Liver (tissue), 8 donors: ENCODE measurements at regions not wholly inside any gene's neighbourhood (a gene's known extent, or its start where the extent isn't known, plus 50 kb on each side); places are given as distances from the start of the nearest gene placed in this dataset.

Experiments used
- DNase-seq: peaks from one replicate; pipeline ENCODE4 v3.0.0-alpha.2; 2017; ENCODE audit warnings: low spot score
- H3K27ac ChIP-seq, 2 donors: one replicate each; pipeline ENCODE4 v1.7.0; 2013; ENCODE audit warnings: inconsistent platforms in 2 of 2, low read length in 2 of 2, control low read depth in 1 of 2, low read depth in 1 of 2, mild to moderate bottlenecking in 1 of 2
- H3K27me3 ChIP-seq, 4 donors: one replicate each; pipeline versions ENCODE4 v1.6.1 to v1.7.0; 2013; ENCODE audit warnings: low read length in 3 of 4, inconsistent platforms in 1 of 4, mild to moderate bottlenecking in 1 of 4, moderate library complexity in 1 of 4; ENCODE audit not compliant: control insufficient read depth in 4 of 4, insufficient read depth in 4 of 4
- H3K36me3 ChIP-seq, 4 donors: one replicate each; pipeline versions ENCODE4 v1.6.1 to v1.7.0; 2013; ENCODE audit warnings: low read length in 3 of 4, mild to moderate bottlenecking in 3 of 4, low read depth in 1 of 4, moderate library complexity in 1 of 4; ENCODE audit not compliant: control insufficient read depth in 4 of 4, insufficient read depth in 3 of 4
- H3K4me1 ChIP-seq, 4 donors: one replicate each; pipeline versions ENCODE4 v1.6.1 to v1.7.0; 2013; ENCODE audit warnings: low read length in 3 of 4, mild to moderate bottlenecking in 3 of 4, moderate library complexity in 1 of 4; ENCODE audit not compliant: control insufficient read depth in 4 of 4, insufficient read depth in 4 of 4
- H3K4me3 ChIP-seq, 3 donors: one replicate each; pipeline versions ENCODE4 v1.6.1 to v1.7.0; 2013; ENCODE audit warnings: low read length in 3 of 3, control low read depth in 1 of 3, low read depth in 1 of 3, mild to moderate bottlenecking in 1 of 3
- H3K9ac ChIP-seq, 2 donors: one replicate each; pipeline ENCODE4 v1.7.0; 2013; ENCODE audit warnings: low read length in 2 of 2, mild to moderate bottlenecking in 2 of 2, moderate library complexity in 2 of 2, control low read depth in 1 of 2, low read depth in 1 of 2
- H3K9me3 ChIP-seq, 4 donors: one replicate each; pipeline versions ENCODE4 v1.6.1 to v1.7.0; 2013; ENCODE audit warnings: low read length in 3 of 4; ENCODE audit not compliant: control insufficient read depth in 4 of 4
- FOXA1 ChIP-seq: IDR thresholded peaks from 2 replicates; pipeline ENCODE4 v1.6.1; 2016; ENCODE audit warnings: antibody characterized with exemption
- FOXA2 ChIP-seq: IDR thresholded peaks from 2 replicates; pipeline ENCODE4 v1.6.1; 2016; ENCODE audit warnings: antibody characterized with exemption
- HNF4G ChIP-seq: IDR thresholded peaks from 2 replicates; pipeline ENCODE4 v1.6.1; 2016; ENCODE audit warnings: antibody characterized with exemption
- NR2F2 ChIP-seq: IDR thresholded peaks from 2 replicates; pipeline ENCODE4 v1.6.1; 2016; ENCODE audit warnings: antibody characterized with exemption
- RXRA ChIP-seq, 2 donors: IDR thresholded peaks; 2 replicates each; pipeline ENCODE4 v1.6.1; 2017 to 2018; ENCODE audit warnings: antibody characterized with exemption in 2 of 2, mild to moderate bottlenecking in 1 of 2
- SP1 ChIP-seq: IDR thresholded peaks from 2 replicates; pipeline ENCODE4 v1.6.1; 2018; ENCODE audit warnings: antibody characterized with exemption, mild to moderate bottlenecking
- TAF1 ChIP-seq: conservative IDR thresholded peaks from 2 replicates; pipeline ENCODE4 v1.6.1; 2016; ENCODE audit warnings: antibody characterized with exemption, mild to moderate bottlenecking
- YY1 ChIP-seq: IDR thresholded peaks from 2 replicates; pipeline ENCODE4 v1.6.1; 2016; ENCODE audit warnings: antibody characterized with exemption, mild to moderate bottlenecking
- WGBS: extraction: QIAGEN DNeasy Blood & Tissue Kit; methylation state at CpG from one replicate; pipeline ENCODE4 v1.1.7; 2013; 5-methylcytosine and 5-hydroxymethylcytosine counted together
- TF ChIP-seq, protein P1 (sequence below): IDR thresholded peaks from 2 replicates; pipeline ENCODE4 v1.6.1; 2016; ENCODE audit warnings: antibody characterized with exemption, mild to moderate bottlenecking
- TF ChIP-seq, protein P2 (sequence below): IDR thresholded peaks from 2 replicates; pipeline ENCODE4 v1.6.1; 2016; ENCODE audit warnings: antibody characterized with exemption
- TF ChIP-seq, protein P3 (sequence below): IDR thresholded peaks from 2 replicates; pipeline ENCODE4 v1.6.1; 2016; ENCODE audit warnings: antibody characterized with exemption
- TF ChIP-seq, protein P4 (sequence below): fragments of 150-350 bp; IDR thresholded peaks from 2 replicates; pipeline ENCODE4 v1.5.1; 2017; ENCODE audit warnings: improper control_type of control experiment, low read depth, low read length; ENCODE audit not compliant: missing input control
- TF ChIP-seq, protein P5 (sequence below): IDR thresholded peaks from 2 replicates; pipeline ENCODE4 v1.6.1; 2016; ENCODE audit warnings: antibody characterized with exemption
- donor health status: healthy.
- donor health status: healthy.
- donor health status: healthy.
- donor health status: healthy.
- donor health status: healthy.

DNA sequence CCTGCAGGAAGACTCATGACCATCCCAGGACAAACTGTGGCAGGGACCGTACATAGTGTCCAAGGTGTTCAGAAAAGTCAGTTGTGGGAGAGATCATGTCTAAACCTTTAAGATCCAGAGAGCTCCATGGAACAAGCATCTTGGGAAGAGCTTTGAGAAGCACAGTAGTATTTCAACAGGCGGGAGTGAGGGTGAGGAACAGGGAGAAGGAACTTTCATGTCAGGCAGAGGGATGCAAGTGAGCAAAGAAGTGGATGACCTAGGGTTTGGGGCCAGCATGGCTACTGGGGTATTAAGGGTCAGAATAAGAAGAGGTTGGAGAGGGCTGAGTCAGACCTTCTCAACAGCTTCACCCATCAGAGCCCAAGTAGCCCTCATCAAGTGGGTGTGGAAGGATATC lies 147.9 kb upstream of the ETV3 start (continued):
- TF ChIP-seq FOXA2: no peak

DNA sequence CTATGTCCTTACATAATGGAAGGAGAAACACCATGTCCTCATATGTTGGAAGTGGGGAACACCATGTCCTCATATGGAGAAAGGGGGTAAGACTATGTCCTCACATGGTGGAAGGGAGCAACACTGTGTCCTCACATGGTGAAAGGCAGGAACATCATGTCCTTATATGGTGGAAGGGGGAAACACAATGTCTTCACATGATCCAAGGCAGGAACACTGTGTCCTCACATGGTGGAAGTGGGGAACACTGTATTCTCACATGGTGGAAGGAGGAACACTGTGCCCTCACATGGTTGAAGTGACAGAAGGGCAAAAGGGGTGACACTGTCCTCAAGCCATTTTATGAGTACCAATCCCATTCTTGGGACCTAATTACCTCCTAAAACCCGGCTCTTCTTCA lies 146.3 kb upstream of the ETV3 start:
- Histone ChIP-seq H3K9me3 (no peaks in the 10 kb centered on the region), H3K27me3 (peaks cover 0 to 2% (median 0%) of the 10 kb centered on the region in 4 donors), H3K4me1 (no peaks in the 10 kb centered on the region), H3K9ac (no peak overlapping the region), H3K27ac (no peak overlapping the region), H3K36me3 (no peaks in the 10 kb centered on the region), H3K4me3 (no peak overlapping the region)
- TF ChIP-seq, protein P1, sequence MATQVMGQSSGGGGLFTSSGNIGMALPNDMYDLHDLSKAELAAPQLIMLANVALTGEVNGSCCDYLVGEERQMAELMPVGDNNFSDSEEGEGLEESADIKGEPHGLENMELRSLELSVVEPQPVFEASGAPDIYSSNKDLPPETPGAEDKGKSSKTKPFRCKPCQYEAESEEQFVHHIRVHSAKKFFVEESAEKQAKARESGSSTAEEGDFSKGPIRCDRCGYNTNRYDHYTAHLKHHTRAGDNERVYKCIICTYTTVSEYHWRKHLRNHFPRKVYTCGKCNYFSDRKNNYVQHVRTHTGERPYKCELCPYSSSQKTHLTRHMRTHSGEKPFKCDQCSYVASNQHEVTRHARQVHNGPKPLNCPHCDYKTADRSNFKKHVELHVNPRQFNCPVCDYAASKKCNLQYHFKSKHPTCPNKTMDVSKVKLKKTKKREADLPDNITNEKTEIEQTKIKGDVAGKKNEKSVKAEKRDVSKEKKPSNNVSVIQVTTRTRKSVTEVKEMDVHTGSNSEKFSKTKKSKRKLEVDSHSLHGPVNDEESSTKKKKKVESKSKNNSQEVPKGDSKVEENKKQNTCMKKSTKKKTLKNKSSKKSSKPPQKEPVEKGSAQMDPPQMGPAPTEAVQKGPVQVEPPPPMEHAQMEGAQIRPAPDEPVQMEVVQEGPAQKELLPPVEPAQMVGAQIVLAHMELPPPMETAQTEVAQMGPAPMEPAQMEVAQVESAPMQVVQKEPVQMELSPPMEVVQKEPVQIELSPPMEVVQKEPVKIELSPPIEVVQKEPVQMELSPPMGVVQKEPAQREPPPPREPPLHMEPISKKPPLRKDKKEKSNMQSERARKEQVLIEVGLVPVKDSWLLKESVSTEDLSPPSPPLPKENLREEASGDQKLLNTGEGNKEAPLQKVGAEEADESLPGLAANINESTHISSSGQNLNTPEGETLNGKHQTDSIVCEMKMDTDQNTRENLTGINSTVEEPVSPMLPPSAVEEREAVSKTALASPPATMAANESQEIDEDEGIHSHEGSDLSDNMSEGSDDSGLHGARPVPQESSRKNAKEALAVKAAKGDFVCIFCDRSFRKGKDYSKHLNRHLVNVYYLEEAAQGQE: no peak
- TF ChIP-seq RXRA (IDR thresholded peaks at IDR 0.05) (no peak), YY1 (no peak), HNF4G (no peak)
- 73% methylated on average over 1 of the region's 1 CpG for WGBS
- no peak for DNase-seq

DNA sequence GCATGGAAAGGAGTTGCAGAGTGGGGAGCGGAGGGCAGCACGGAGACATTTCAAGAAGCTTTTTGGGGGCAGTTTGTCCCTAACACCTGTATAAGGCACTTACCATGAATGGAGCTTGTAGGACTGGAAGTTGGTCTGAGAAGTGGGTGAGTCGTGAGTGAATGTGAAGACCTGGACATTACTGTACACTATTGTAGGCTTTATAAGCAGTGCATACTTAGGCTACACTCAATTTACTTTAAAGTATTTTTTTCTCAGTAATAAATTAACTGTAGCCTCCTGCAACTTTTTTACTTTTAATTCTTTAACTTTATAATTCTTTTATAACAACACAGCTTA lies 141.6 kb upstream of the ETV3 start:
- Histone ChIP-seq H3K4me3 (no peak overlapping the region), H3K36me3 (no peaks in the 10 kb centered on the region), H3K27me3 (peaks cover 0 to 4% (median 1%) of the 10 kb centered on the region in 4 donors), H3K4me1 (no peaks in the 10 kb centered on the region), H3K27ac (no peak overlapping the region), H3K9me3 (no peaks in the 10 kb centered on the region), H3K9ac (no peak overlapping the region)
- DNase-seq: no peak
- no peak for TF ChIP-seq FOXA1
- TF ChIP-seq FOXA2: no peak
- TF ChIP-seq, protein P2, sequence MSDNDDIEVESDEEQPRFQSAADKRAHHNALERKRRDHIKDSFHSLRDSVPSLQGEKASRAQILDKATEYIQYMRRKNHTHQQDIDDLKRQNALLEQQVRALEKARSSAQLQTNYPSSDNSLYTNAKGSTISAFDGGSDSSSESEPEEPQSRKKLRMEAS: no peak
- no peak for TF ChIP-seq SP1
- 59% methylated on average over 3 of the region's 3 CpGs for WGBS

DNA sequence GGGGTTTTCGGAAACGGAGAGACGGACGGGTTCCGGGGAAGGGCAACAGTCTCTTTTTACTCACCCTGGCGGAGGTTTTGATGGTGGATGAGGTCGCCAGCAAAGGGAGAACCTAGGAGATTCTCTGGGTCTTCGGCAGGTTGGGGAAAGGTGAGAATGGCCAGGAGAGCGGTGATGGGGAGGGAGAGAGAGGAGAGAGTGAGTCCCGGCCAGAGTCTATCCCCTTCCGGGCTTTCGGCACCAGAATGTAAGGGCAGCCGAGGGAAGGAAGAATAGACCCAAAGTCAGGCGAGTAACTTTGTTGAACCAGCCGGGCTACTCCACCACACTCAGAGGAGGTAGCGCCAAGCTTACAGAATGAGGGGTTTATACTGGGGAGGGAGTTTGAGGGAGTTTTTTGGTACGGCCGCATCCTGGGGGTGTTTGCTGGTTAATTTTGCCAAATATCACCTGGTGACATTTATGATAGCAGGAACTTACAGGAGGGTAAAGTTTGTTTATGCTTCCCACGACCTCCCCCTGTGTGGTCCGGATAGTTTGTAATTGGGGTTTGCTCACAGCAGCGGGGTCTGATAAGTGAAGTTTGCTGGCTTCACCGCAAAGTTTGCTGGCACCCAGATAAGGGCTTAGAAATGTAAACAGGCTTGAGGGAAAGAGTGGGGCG lies 141.1 kb upstream of the ETV3 start:
- TF ChIP-seq YY1: no peak
- TF ChIP-seq, protein P2: no peak
- TF ChIP-seq NR2F2: no peak
- TF ChIP-seq TAF1: no peak
- no peak for TF ChIP-seq RXRA (IDR thresholded peaks at IDR 0.05)
- TF ChIP-seq, protein P3, sequence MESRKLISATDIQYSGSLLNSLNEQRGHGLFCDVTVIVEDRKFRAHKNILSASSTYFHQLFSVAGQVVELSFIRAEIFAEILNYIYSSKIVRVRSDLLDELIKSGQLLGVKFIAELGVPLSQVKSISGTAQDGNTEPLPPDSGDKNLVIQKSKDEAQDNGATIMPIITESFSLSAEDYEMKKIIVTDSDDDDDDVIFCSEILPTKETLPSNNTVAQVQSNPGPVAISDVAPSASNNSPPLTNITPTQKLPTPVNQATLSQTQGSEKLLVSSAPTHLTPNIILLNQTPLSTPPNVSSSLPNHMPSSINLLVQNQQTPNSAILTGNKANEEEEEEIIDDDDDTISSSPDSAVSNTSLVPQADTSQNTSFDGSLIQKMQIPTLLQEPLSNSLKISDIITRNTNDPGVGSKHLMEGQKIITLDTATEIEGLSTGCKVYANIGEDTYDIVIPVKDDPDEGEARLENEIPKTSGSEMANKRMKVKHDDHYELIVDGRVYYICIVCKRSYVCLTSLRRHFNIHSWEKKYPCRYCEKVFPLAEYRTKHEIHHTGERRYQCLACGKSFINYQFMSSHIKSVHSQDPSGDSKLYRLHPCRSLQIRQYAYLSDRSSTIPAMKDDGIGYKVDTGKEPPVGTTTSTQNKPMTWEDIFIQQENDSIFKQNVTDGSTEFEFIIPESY: no peak
- TF ChIP-seq, protein P4, sequence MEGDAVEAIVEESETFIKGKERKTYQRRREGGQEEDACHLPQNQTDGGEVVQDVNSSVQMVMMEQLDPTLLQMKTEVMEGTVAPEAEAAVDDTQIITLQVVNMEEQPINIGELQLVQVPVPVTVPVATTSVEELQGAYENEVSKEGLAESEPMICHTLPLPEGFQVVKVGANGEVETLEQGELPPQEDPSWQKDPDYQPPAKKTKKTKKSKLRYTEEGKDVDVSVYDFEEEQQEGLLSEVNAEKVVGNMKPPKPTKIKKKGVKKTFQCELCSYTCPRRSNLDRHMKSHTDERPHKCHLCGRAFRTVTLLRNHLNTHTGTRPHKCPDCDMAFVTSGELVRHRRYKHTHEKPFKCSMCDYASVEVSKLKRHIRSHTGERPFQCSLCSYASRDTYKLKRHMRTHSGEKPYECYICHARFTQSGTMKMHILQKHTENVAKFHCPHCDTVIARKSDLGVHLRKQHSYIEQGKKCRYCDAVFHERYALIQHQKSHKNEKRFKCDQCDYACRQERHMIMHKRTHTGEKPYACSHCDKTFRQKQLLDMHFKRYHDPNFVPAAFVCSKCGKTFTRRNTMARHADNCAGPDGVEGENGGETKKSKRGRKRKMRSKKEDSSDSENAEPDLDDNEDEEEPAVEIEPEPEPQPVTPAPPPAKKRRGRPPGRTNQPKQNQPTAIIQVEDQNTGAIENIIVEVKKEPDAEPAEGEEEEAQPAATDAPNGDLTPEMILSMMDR: no peak
- no peak for TF ChIP-seq HNF4G
- TF ChIP-seq SP1: no peak
- no peak for TF ChIP-seq FOXA2
- no peak for TF ChIP-seq FOXA1
- TF ChIP-seq, protein P5, sequence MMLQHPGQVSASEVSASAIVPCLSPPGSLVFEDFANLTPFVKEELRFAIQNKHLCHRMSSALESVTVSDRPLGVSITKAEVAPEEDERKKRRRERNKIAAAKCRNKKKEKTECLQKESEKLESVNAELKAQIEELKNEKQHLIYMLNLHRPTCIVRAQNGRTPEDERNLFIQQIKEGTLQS: no peak
- TF ChIP-seq, protein P1: no peak
- WGBS: 35% methylated on average over 23 of the region's 23 CpGs
- H3K27me3 ChIP-seq: peaks cover 0 to 4% (median 1%) of the 10 kb centered on the region in 4 donors
- H3K9me3 ChIP-seq: no peaks in the 10 kb centered on the region
- DNase-seq: peak; percentile 72
- H3K4me3 ChIP-seq: no peak overlapping the region
- H3K9ac ChIP-seq: no peak overlapping the region
- H3K36me3 ChIP-seq: no peaks in the 10 kb centered on the region
- no peaks in the 10 kb centered on the region for H3K4me1 ChIP-seq
- no peak overlapping the region for H3K27ac ChIP-seq
